Islet of Langerhans (tissue), 1 donor: ENCODE measurements at regions not wholly inside any gene's neighbourhood (a gene's known extent, or its start where the extent isn't known, plus 50 kb on each side); places are given as distances from the start of the nearest gene placed in this dataset.
A peak's percentile ranks its signal among the peaks of the same experiment; 100 is the strongest.
"Not testable (repeated sequence)": the region's sequence is repeated elsewhere in the genome, so short reads cannot be mapped to it uniquely, and the experiment has no call there.

Experiments
- FAIRE-seq: peaks from one replicate; lab custom pipeline; 2011; peaks lifted over from hg19 to GRCh38; lab: Jason Lieb, UNC

DNA sequence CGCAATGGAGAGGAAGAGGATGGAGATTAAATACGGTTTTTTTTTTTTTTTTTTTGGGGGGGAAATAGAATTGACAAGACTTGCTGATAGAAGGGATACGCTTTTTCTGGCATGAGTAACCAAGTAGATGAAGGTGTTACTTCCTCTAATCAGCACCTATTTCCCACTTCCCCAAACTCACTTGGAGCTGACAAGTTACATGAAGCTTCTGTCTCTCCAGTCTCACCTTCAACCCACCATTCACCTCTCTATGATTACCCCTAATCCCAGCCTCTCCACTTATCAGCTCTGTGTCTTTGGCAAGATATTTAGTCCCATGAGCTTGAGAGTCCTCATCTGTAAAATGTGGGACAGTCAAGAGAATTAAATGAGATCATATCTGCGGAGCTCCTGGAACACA is 185.9 kb upstream of the HS3ST3A1 start:
- FAIRE-seq: no peak

DNA sequence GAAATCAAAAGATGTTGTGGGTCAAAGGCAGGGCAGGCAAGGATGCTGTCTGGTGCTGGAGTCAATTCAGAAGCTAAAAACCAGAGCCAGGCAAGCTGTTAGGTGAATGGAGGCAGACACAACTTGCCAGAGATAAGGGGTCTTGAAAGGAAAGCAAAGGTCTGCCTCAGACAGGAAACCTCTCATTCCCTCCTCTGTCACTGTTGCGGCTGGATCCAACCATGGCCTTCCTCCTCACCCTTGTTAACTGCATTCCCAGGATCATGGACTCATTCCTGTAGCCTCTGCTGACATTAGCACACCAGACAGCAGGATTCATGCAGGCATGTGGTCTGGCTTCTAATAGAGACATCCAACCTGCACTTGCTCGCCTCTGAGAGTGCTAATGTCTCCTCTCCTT is 186.7 kb upstream of the HS3ST3A1 start:
- FAIRE-seq: no peak

DNA sequence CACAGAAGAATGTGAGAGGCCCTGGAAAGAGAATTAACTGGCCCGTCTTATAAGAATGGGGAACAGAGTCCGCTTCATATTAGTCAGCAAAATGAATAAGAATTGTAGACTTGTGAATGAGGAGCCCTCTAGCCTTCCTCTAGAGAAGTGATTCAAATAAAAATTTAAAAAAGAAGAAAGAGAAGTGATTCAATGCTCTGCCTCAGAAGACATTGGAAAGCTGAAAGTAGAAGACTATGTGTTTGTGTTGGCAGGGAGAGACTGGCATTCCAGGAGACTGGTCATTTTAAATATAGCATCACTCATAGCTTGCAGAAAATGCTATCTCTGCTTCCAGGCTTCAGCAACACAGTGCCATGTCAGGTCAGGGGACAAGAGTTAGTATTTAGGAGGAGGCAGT is 190.6 kb upstream of the HS3ST3A1 start:
- FAIRE-seq: no peak

DNA sequence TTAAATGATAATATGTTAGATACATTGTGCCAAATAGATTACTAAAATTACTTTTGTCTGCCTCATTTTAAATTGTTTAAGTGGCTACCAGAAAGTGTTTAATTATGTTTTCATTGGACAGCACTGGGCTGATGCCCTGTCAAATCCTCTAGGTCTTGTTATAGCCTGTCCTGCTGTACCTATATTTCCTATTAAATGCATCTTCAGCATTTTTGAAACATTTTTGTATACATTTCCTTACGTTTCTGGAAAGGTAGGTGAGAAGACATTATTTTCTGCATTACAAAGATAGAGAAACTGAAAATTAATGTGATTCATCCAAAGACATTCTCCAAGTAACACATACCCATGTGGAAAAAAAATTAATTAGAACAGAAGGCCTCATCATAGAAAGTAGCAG is 192.2 kb upstream of the HS3ST3A1 start:
- FAIRE-seq: no peak

DNA sequence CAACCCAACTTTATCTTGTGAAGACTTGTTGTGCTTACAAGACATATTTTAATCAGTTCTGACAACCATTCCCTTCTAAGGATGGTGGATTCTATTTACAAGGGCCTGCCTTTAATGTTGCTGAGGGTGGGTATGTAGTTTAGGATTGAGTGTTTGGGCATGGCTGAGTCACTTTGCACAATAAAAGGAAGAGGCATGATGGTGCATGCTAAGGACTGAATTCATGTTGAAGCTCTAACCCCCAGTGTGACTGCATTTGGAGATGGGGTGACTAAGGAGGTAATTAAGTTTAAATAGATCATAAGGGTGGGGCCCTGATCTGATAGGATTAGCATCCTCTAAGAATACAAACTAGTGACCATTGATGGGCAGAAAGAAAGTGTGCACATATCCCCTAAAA is 196.1 kb upstream of the HS3ST3A1 start:
- no peak for FAIRE-seq

DNA sequence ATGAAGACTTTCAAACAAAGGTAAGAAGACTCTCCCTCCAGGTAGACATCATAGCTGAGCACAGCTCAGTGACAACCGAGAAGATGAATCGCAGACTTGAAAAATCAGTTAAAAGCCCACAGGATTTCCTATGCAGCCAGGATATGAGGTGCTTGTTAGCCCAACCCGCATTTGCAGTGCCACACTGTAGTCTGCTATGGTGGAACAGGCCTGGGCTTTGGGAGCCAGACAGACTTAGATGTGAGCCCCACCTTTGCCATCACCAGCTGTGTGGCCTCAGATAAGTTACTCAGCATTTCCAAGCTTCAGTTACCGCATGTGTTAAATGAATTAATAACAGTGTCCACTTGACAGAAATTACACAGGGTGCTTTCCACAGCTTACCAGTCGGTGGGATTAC is 204.4 kb upstream of the HS3ST3A1 start:
- no peak for FAIRE-seq

DNA sequence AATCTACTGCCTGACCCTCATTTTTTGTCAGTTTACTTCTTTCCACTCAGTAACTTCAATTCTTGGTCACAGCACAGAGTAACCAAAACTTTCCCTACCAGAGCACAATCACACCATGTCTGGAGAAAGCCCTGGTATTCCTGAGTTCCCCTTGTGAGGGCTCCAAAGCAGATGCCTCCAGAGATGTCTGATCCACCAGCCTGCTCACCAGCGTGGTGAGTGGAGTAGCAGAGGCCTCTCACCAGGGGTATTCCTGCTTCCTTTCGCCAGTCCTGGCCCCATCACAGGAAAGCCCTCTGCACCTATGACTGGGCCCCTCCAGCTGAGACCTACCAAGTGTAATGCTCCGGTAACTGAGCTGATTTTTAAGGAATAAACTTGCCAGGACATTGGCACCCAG is 205.4 kb upstream of the HS3ST3A1 start:
- no peak for FAIRE-seq

DNA sequence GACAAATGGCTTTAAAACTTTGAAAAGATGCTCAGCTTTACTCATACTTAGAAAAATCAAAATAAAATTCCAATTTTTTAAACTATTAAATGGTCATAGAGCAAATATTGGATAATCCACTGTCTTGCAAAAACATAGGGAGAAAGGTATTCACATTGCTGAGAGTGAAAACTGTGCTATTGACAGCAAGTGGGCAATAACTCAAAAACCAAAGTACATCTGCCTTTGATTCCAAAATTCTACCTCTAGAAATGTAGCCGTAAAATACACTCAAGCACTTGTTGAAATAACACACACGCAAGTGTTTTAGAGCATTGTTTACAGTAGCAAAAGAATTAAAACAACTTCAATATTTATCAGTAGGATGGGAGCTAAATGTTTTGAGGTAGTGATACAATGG is 210.6 kb upstream of the HS3ST3A1 start:
- FAIRE-seq: no peak

DNA sequence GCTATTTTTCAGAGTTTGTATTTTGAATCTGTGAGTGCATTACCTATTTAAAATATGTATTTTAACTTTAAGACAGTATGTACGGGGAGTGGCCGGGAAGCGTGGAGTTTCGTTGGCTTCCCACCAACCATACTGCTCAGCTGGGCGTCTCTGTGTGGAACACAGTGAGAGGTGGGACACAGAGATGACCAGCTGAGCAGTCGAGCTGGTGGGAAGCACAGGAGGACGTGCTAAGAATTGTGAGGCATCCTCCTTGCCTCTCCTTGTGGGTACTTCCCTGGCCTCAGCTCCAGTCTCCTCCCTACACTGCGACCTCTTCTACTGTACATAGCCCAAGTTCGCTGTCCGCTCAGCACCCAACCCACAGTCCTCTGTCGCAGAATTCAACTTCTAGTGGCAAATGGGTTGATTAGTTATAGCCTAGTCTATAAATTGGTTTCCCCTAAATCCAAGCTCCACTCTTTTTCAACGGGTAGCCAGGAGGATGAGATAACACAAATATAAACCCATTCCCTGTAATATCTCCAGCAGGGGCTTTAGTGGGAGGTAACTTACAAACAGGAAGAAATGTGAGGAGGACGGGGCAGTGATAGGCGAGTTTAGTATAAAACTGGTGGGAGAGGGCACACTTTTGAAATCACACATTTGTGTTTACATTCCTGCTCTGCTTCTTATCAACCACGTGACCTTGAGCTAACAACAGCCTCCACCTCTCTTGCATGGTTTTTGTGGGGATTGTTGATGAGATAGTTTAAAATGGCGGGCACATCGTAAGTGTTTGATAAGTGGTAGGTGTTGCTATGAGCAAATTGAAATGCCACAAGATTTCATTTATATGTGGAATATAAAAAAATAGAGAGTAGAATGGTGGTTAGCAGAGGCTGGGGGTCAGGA is 211.9 kb upstream of the HS3ST3A1 start:
- FAIRE-seq: no peak

DNA sequence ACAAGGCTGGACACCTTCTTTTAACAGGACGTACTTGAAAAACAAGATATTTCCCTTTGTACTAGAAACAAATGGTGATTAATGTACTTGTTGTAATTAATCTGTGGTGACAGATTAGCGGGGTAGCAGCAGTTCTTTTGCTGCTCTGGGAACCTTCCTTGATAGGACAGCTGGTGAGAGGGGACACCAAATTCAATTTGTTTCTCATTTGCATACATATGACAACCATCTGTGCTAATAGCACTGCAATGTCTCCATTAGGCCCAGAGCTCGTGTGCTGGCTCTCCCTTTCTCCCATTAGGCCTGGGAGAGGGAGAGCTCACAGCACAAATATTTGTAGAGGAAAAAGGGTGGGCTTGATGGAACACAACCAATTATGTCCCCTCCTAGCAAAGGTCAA is 221.0 kb upstream of the HS3ST3A1 start:
- no peak for FAIRE-seq

DNA sequence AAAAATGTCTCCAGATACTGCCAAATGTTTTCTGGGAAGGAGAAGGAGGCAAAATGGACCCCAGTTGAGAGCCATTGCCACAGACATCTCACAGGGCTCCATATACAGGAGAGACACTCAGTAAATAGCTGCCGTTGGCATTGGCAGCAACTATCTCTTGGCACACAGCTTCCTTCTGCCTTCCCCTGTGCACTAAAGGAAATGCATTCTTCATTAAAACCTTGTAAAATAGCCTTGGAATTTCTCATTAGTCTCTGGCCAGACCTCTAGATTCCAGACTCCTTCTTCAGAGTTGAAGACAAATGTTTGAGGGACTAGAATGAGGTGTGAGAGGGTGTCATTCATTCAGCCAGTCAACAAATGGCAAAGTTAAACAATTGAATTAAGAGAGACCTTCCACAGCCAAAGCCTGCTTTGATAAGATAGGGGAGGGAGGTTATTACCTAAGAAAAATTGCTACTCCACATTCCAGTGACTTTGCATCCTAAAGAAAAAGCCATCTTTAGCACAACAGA is 223.9 kb upstream of the HS3ST3A1 start:
- FAIRE-seq: no peak

DNA sequence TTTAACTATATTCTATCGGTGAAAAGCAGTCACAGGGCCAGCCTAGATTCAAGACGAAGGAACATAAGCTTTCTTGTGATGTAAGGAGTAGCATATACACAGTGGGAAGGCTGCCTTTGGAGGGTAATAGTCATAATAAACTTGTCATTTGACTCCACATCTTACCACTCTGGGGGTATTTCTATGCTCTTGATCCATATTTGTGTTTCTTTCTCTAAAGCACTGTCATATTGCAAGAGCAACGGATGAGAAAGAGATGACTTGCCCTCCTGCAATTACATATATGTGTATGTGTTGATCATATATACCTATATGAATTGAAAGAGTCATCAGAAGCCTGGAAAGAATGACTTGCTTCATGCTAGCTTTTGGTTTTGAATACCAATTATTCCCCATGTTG is 225.4 kb upstream of the HS3ST3A1 start:
- no peak for FAIRE-seq

DNA sequence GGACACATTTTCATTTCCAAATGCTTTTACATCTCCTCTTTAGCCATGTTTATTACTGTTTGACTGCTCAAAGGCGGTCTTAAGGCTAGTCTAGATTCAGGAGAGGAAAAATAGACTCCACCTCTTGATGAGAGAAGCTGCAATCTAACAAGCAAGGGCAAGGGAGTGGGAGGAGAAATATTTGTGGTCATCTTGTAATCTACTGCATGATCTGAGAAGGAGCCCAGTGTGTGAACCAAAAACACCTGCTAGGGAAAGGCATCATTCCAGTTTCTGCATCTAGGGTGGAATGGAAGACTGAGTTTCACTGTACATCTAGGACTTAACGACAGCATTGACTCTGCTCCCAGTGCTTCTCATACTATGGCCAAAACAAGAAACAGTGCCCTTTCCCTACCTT is 232.2 kb upstream of the HS3ST3A1 start:
- FAIRE-seq: no peak

DNA sequence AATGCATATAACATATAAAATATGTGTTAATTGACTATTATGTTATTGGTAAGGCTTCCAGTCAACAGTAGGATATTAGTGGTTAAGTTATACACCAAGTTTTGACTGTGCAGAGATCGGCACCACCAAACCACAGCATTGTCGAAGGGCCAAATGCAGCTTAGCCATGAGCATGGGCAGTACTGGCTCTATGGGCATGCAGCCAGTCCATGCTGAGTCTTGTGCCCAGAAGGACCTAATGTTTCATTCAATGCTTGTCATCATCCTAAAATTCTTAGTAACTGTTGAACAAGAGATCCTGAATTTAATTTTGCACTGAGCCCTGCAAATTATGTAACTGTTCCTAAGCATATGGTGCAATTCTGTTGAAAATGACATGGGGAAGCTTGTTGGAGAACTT is 233.4 kb upstream of the HS3ST3A1 start:
- no peak for FAIRE-seq

DNA sequence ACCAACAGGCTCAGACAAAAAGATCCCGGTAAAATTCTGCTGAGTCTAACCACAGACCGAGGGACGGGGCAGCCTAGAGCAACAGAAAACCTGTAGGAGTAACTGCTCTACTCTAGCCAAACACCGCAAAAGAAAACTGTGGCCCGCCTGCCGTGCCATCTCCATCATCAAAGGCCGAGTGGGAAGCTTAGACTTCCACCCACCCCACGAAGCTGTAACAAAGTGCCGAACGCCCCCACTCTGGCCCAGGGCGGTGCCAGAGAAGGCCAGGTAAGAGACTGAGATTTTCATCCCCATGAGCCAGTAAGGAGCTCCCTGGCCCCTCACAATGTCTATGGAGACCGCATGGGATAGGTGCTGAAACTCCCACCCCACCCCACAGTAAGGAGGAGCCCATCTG is 231.9 kb upstream of the COX10 start:
- no peak for FAIRE-seq

DNA sequence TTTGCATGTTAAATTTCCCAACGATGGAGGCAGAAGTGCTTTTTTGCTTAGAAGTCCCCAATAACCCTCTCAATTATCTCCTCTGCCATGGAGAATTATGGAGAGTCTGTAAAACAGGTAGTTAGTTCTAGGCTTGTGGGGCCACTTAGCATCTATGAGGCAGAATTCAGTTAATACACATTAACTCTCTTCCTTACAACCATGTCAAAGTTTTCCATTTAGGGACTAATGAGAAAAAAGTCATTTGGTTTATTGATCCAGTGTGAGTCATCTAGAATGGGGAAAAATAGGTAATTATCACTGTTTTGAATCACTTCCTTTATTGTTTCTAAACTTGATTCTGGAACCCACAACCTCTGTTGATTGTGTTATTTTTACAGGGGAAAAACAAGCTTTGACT is 229.1 kb upstream of the COX10 start:
- FAIRE-seq: no peak

DNA sequence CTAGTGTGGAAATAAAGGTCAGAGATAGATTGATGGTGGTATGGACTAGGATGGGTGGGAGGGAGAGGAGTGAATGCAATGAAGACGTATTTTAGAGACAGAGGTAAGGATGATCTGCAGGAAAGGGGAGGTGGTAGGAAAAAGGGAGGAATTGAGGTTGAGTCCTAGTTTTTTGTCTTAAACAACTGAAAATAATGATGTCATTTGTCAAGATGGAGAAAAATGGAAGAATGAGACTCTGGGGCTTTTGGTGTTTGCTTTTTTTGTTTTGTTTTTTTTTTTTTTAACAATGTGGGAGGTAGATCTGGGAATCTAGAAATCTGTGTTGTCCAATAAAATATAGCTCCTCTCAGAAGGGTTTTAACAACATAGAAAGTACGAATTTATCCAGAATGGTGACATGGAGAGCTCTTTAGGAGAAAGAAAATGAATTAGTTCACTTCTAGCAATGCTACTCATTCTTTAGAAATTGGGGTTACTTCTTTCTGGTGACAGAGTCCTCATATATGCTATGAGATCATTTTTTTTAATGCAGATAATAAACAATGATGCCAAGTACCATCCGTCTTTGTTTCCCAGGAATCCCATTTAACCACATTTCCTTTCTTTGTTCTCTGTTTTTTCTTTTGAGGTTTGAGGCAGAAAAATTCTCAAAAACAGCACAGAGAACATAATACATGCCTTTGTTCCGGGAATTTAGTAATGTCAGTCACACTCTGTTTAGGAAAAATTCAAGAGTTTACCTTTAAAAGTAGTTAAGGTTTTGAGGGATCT is 225.3 kb upstream of the COX10 start:
- no peak for FAIRE-seq

DNA sequence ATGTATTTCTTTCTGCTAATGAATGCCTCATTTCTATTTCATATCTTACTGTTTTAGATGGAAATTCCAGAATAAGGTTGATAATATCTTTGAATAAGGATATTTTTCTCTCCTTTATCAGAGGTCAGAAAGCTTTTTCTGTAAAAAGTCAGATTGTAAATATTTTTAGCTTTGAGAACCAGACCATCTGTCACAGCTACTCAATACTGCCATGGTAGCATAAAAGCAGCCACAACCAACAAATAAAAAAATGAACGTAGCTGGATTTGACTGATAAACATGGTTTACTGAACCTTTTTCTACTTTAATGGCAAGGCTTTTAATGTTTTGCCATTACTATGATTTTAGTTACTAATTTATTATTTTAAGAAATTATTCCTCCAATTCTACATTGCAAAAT is 217.4 kb upstream of the COX10 start:
- FAIRE-seq: peak; percentile 98

DNA sequence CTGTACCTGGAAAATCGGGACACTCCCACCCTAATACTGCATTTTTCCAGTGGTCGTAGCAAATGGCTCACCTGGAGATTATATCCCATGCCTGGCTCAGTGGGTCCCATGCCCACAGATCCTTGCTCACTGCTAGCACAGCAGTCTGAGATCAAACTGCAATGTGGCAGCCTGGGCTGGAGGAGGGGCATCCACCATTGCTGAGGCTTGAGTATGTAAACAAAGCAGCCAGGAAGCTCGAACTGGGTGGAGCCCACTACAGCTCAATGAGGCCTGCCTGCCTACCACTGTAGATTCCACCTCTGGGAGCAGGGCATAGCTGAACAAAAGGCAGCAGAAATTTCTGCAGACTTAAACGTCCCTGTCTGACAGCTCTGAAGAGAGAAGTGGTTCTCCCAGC is 213.6 kb upstream of the COX10 start:
- not testable (repeated sequence) for FAIRE-seq

DNA sequence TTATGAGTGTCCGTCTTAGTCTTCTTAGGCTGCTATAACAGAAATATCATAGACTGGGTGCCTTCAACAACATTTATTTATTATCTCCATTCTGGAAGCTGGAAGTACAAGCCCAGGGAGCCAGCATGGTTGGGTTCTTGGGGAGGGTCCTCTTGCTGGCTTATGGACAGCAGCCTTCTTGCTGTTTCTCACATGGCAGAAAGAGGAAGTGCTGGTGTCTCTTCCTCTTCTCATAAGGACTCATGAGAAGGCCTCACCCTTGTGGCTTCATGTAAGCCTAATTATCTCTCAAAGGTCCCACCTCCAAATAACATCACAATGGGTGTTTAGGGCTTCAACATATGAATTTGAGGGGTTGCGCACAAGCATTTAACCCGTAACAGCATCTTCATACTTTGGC is 207.0 kb upstream of the COX10 start:
- FAIRE-seq: no peak

DNA sequence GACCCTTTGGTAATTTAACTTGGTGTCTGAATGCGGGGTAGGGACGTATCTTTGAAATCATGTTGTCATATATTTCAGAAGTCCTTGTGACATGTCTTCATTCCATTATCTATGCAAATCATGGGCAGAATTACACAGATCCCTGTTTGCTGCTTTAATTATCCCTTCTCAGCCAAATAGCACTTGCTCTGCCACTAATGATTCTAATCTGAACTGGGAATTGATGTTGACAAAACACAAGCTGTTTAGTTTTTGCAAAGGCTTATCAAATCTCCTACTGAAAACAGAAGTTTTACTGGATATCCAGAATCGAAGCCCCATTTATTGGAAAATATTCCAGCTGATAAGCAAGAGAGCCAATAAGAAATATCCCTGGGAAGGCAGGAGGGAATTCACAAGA is 205.9 kb upstream of the COX10 start:
- FAIRE-seq: no peak

DNA sequence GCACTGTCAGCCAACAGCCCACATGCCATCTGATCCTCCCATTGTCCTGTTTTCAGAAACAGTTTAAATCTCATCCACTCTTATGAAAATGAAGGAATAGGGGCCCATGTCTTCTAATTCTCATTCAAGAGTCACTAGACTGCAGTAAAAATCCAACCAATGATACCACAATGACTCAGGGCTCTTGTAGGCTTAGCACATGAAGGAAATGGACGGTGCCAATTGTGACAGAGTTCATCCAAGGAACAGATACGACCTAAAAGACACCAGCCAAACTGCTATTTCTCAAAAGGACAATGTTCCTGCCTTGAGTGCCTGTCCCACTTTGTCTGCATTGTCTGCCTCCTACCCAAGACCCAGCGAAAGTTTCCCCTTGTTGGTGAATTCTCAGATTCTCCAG is 204.8 kb upstream of the COX10 start:
- no peak for FAIRE-seq

DNA sequence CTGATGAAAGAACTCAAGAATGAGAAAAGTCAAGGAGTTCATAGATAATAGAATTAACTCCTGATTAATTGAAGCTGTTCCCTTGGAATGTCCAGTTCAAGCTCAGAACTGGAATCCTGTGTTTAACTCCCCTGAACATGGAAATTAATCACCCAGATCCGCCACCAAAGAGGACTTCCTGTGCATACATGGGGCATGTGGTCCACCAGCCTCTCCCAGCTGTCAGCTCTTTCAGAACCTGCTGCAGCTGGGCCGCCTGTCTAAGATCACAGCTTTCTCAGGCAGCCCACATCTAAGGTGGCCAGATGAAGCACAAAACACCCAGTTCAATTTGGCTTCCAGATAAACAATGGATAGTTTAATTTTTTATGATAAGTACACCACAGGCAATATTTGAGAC is 203.7 kb upstream of the COX10 start:
- no peak for FAIRE-seq
